Heart right ventricle (tissue), 16 donors: ENCODE measurements at regions not wholly inside any gene's neighbourhood (a gene's known extent, or its start where the extent isn't known, plus 50 kb on each side); places are given as distances from the start of the nearest gene placed in this dataset.

Source experiments
- ATAC-seq, 8 donors: fragments of 200-7000 bp; cut with Tn5 transposase; one replicate each; pipeline ENCODE4 v1.9.1; 2020; ENCODE audit warnings: mild to moderate bottlenecking in 8 of 8, moderate library complexity in 8 of 8, moderate number of reproducible peaks in 1 of 8
- DNase-seq, 2 donors: peaks; one replicate each; pipeline ENCODE4 v3.0.0-alpha.2; 2020
- H3K27ac ChIP-seq, 10 donors: fragments of 200-600 bp; sonication (generic) in 2 of 10; one replicate each; pipeline versions ENCODE4 v1.5.0 to v1.8.0; 2020 to 2022; ENCODE audit warnings: mild to moderate bottlenecking in 3 of 10
- H3K27me3 ChIP-seq, 7 donors: fragments of 200-600 bp; one replicate each; pipeline ENCODE4 v1.8.0; 2021 to 2022; ENCODE audit warnings: mild to moderate bottlenecking in 2 of 7
- H3K36me3 ChIP-seq, 9 donors: fragments of 200-600 bp; sonication (generic) in 1 of 9; one replicate each; pipeline versions ENCODE4 v1.5.0 to v1.8.0; 2020 to 2022; ENCODE audit warnings: mild to moderate bottlenecking in 2 of 9
- H3K4me1 ChIP-seq, 9 donors: fragments of 200-600 bp; sonication (generic) in 1 of 9; one replicate each; pipeline versions ENCODE4 v1.5.0 to v1.8.0; 2020 to 2022; ENCODE audit warnings: mild to moderate bottlenecking in 4 of 9
- H3K4me3 ChIP-seq, 10 donors: fragments of 200-600 bp; sonication (generic) in 2 of 10; one replicate each; pipeline versions ENCODE4 v1.5.0 to v1.8.0; 2020 to 2022; ENCODE audit warnings: mild to moderate bottlenecking in 7 of 10, moderate library complexity in 2 of 10
- H3K9me3 ChIP-seq, 11 donors: fragments of 200-600 bp in 10 of 11; sonication (generic) in 2 of 11; one replicate each; pipeline versions ENCODE4 v1.5.0 to v1.8.0; 2013 to 2022; ENCODE audit warnings: mild to moderate bottlenecking in 2 of 11, control low read depth in 1 of 11, moderate library complexity in 1 of 11
- WGBS, 2 donors: extraction: QIAGEN DNeasy Blood & Tissue Kit; methylation state at CpG; one replicate each; pipeline ENCODE4 v1.1.7; 2013; ENCODE audit warnings: inconsistent platforms in 1 of 2; 5-methylcytosine and 5-hydroxymethylcytosine counted together
- intact Hi-C, 10 donors: fragments of 100-400 bp; cut with DNase I; formaldehyde crosslinking; loops; one replicate each; pipeline versions ENCODE4 v1.11.1 to v1.14.2; 2022
- TF ChIP-seq, protein P1 (sequence below), 9 donors: fragments of 200-600 bp; sonication (generic) in 2 of 9; IDR thresholded peaks; one replicate each; pipeline versions ENCODE4 v1.5.0 to v1.8.0; 2021 to 2022; ENCODE audit warnings: antibody characterized with exemption in 9 of 9, mild to moderate bottlenecking in 5 of 9, moderate library complexity in 1 of 9
- donor health status: Arrhythmogenic right ventricular cardiomyopathy.
- donor health status: ischemic (EF 13 %, LVEDD 7.1; RV severe dilation, severe dysfunction).
- donor health status: healthy with polysubstance abuse.
- donor health status: DM: no; HTN: yes; CAD: no.
- donor health status: DM: no; HTN: no; CAD: no.
- donor health status: ischemic (EF 25% LVEDD 6.9; RV normal size, moderate dysfunction).
- donor health status: ischemic (EF 25% LVEDD 5.7; RV mildly dilated, moderate dysfunction).
- donor health status: healthy.
- donor health status: DM: yes; HTN: yes; CAD: no.
- donor health status: Ischemic cardiomyopathy.
- donor health status: ischemic (EF 35%, LVEDD 5.7; RV mildly dilated, moderate dysfunction).
- donor health status: nonischemic (EF 11% LVEDD 7.7; RV severe dilation, severe dysfunction).
- donor health status: DM: yes; HTN: yes; CAD: no.
- donor health status: PGD.
- donor health status: ischemic (EF 29% LVEDD 5.4; RV normal size, mild dysfunction).
- donor health status: nonischemic (EF 23%, LVEDD 6.1; RV moderate dilation, normal function).

DNA sequence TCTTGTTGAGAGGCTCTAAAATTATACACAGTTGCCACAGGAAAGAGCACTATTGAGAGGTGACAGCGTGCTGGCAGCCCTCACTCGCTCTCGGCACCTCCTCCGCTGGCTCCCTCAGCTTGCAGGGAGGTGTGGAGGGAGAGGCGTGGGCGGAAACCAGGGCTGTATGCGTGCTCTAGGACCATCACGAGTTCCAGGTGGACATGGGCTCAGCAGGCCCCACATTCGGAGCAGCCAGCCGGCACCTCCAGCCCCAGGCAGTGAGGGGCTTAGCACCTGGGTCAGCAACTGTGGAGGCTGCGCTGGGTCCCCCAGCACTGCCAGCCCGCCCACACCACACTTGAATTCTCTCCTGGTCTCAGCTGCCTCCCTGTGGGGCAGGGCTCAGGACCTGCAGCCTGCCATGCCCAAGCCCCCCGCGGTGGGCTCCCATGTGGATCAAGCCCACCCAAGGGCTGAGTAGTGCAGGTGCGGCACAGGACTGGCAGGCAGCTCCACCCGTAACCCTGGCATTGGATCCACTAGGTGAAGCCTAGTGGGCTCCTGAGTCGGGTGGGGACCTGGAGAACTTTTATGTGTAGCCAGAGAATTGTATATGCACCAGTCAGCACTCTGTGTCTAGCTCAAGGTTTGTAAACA lies 460.6 kb upstream of the ALCAM start:
- TF ChIP-seq, protein P1, sequence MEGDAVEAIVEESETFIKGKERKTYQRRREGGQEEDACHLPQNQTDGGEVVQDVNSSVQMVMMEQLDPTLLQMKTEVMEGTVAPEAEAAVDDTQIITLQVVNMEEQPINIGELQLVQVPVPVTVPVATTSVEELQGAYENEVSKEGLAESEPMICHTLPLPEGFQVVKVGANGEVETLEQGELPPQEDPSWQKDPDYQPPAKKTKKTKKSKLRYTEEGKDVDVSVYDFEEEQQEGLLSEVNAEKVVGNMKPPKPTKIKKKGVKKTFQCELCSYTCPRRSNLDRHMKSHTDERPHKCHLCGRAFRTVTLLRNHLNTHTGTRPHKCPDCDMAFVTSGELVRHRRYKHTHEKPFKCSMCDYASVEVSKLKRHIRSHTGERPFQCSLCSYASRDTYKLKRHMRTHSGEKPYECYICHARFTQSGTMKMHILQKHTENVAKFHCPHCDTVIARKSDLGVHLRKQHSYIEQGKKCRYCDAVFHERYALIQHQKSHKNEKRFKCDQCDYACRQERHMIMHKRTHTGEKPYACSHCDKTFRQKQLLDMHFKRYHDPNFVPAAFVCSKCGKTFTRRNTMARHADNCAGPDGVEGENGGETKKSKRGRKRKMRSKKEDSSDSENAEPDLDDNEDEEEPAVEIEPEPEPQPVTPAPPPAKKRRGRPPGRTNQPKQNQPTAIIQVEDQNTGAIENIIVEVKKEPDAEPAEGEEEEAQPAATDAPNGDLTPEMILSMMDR (IDR thresholded peaks at IDR 0.05): no peak
- H3K36me3 ChIP-seq: no peaks in the 10 kb centered on the region
- H3K27ac ChIP-seq: no peak overlapping the region
- H3K4me3 ChIP-seq: no peak overlapping the region
- peak; percentile 41 to 66 for DNase-seq
- no peaks in the 10 kb centered on the region for H3K4me1 ChIP-seq
- ATAC-seq: peak; percentile 87 to 99 (median 96)
- intact Hi-C loops: no loop called here
- no peaks in the 10 kb centered on the region for H3K27me3 ChIP-seq
- peaks cover 0 to 27% (median 8%) of the 10 kb centered on the region in 11 donors for H3K9me3 ChIP-seq
- 67 to 72% methylated on average over 17 of the region's 17 CpGs for WGBS, 2 donors

DNA sequence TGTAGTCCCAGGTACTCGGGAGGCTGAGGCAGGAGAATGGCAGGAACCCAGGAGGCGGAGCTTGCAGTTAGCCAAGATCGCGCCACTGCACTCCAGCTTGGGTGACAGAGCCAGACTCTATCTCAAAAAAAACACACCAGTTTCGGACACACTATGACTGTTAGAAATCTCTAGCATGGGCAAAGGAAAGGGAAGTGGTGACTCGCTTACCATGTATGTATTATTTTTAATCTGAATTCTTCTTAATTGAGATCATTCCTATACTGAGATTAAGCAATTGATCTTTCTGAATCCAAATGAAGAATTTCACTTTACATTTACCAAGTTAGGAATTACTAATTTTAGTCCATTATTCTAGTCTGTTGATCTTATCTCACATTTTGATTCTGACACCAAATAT lies 459.2 kb upstream of the ALCAM start:
- 65 to 73% methylated on average over 6 of the region's 6 CpGs for WGBS, 2 donors
- Histone ChIP-seq H3K27ac (no peak overlapping the region), H3K36me3 (no peaks in the 10 kb centered on the region), H3K27me3 (no peaks in the 10 kb centered on the region), H3K4me3 (no peak overlapping the region), H3K9me3 (peaks cover 0 to 19% (median 7%) of the 10 kb centered on the region in 11 donors), H3K4me1 (no peaks in the 10 kb centered on the region)
- TF ChIP-seq, protein P1 (IDR thresholded peaks at IDR 0.05): no peak
- DNase-seq: no peak
- intact Hi-C loops: no loop called here
- ATAC-seq: no peak

- DNase-seq: no peak
Observed at GRCh38 chr3:104908761-104909160, 457.9 kb upstream of the ALCAM start.

GRCh38 chr3:104909198-104909597 lies 457.5 kb upstream of the ALCAM start:
- Histone ChIP-seq H3K9me3 (peaks cover 0 to 2% (median 0%) of the 10 kb centered on the region in 11 donors), H3K36me3 (no peaks in the 10 kb centered on the region), H3K4me3 (no peak overlapping the region), H3K27ac (no peak overlapping the region), H3K4me1 (no peaks in the 10 kb centered on the region), H3K27me3 (no peaks in the 10 kb centered on the region)
- intact Hi-C loops: no loop called here
- 27 to 29% methylated on average over 1 of the region's 1 CpG for WGBS, 2 donors
- TF ChIP-seq, protein P1 (IDR thresholded peaks at IDR 0.05): no peak
- DNase-seq (no peak), ATAC-seq (no peak)

More at GRCh38 chr3:104908761-104909160, 457.9 kb upstream of the ALCAM start:
- Histone ChIP-seq H3K9me3 (peaks cover 0 to 7% (median 0%) of the 10 kb centered on the region in 11 donors), H3K36me3 (no peaks in the 10 kb centered on the region), H3K4me3 (no peak overlapping the region), H3K27ac (no peak overlapping the region), H3K27me3 (no peaks in the 10 kb centered on the region), H3K4me1 (no peaks in the 10 kb centered on the region)
- no peak for ATAC-seq
- TF ChIP-seq, protein P1 (IDR thresholded peaks at IDR 0.05): no peak
- intact Hi-C loops: no loop called here
- 61 to 75% methylated on average over 2 of the region's 2 CpGs for WGBS, 2 donors
